ENCODE measurements at regions not wholly inside any gene's neighbourhood (a gene's known extent, or its start where the extent isn't known, plus 50 kb on each side); places are given as distances from the start of the nearest gene placed in this dataset.
"Not testable (repeated sequence)": the region's sequence is repeated elsewhere in the genome, so short reads cannot be mapped to it uniquely, and the experiment has no call there.

- DNase-seq: no peak
Observed at GRCh38 chr13:103517768-103518102, 451.5 kb upstream of the SLC10A2 start.

DNA sequence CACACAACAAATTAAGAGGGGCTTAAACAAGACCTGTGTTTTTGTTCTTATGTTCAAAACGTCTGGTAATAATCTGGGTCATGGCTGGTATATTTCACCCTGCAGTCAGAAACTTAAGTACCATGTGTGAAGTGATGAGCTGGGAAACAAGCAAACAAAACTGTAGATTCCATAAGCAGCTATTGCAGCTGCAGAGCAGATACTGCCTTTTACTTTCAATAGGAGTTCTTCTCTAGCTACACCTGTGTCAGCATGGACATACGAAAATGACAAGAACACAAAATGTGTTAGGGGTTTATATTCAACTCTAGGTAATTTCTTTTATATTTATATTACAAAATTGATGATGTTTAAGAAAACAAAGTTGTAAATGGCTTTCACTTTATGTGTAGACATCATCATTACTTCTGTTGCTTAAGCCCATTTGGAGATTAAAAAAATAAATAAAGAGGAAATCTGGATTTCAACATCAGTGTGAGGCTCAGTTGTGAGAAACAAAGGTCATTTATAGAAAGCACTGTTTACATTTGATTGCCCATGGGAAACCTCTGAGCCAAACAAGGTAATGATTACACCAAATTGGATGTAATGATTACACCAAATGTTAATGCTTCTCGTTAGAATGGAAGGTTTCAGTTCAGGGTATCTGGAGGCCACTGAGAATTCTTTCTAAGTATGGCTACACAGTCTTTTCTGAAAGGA is 451.0 kb upstream of the SLC10A2 start:
- DNase-seq: no peak

GRCh38 chr13:103516015-103516795 is 450.0 kb upstream of the SLC10A2 start:
- no peak for DNase-seq

DNA sequence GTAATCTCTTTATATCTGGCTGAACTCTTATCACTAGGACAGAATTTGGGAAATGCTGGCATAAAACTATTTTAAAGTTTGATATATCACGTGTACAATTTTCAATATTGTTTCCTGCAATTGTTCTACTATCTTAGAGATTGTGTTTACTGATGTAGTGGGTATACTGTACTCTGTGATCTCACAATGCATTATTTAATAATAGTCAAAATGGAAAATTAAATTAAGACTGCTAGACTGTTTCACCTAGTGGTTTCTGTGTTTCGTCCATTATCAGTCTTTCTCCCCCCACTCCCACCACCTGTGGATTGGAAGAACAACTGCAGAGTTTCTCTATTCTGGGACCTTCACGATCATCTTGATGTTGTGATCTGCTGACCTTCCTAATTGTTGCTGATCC is 449.2 kb upstream of the SLC10A2 start:
- no peak for DNase-seq

GRCh38 chr13:103514619-103515018 is 448.4 kb upstream of the SLC10A2 start:
- no peak for DNase-seq

GRCh38 chr13:103514188-103514587 is 448.0 kb upstream of the SLC10A2 start:
- no peak for DNase-seq

DNA sequence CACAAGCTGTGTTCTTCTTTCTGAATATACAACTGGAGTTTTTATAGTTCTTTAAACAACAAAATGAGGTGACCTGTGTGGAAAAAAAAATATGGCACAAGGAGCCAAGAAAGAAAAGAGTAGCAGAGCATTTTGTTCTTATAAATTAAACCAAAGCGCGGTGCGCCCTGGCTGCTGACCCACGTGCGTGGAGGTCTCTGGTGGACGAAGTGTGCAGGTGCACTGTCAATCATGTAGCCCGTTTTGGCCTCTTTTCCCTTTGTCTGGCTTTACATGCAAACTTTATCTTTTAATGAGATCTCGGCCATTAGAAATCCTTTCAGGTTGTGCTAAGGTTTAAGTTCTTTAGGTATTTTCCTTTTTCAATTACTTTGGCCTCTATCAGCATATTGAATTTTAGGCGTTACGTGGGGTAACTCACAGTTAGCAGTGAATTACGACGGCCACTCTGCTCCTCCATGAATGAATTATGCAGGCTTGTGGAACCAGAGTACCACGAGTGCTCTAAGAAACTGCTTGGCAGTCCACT is 443.9 kb upstream of the SLC10A2 start:
- DNase-seq: no peak

DNA sequence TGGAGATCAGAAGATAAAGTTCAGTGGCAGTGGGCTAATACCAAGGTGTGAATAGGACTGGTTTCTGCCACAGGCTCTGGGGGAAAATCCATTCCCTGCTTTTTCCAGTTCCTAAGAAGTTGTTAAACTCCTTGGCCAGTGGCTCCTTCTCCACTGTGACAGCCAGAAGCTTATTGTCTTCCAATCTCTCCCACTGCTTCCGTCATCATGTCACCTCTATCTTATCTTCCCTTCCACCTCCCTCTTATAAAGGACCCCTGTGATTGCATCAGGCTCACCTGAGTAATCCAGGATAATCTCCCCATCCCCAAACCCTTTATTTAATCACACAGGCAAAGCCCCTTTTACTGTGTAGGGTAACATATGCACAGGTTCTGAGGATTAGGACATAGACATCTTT is 431.2 kb upstream of the SLC10A2 start:
- no peak for DNase-seq

DNA sequence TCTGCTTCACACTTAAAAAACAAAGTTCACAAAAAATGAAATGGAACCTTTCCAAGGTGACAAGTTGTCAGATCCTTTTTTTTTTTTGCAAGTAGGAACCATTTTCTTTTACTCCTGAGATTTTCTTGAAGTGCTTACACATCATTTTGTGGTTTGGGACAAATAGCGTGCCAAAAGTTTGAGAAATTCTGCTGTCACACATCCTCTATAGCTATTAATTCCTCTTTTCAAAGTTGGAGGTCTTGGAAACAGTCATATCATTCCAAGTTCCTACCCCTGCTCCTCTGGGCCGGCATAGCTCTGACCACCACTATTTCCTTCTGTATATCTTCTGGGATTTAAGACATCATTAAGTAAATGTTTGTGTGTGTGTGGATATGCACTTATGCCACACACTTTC is 421.6 kb upstream of the SLC10A2 start:
- DNase-seq: no peak

DNA sequence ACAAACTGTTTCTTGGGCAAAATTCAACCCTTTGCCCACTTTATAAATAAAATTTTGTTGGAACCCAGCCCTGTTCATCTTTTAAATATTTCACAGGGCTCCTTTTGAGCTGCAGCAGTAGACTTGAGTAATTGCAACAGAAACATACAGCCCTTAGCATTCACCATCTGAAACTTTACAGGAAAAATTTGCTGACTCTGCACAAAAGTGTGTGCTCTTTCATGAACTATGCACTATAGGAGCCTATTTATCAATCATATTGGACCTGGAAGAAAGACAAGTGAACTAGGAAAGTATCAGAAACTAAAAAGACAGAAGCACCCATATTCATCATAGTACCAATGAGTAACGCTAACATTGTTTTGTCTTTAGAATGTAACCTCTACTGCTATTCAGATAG is 406.9 kb upstream of the SLC10A2 start:
- DNase-seq: no peak

DNA sequence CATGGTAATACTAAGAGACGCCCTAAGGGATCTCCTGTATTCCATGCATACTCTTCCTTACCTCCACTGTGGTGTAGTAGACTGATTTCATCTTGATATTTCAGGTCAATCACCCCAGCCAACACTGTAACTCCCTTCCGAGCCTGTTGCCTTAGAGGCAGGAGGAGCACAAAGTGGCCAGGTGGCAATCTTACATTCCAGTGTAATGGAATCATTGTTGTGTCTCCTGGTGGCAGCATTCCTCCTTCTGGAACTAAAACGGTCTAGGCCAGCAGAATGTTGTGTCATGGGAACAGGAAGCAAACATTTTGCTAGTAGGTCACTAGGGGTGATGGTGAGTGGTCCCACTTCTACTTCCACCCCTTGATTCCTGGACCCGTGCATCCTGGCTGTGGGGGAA is 405.7 kb upstream of the SLC10A2 start:
- DNase-seq: no peak

DNA sequence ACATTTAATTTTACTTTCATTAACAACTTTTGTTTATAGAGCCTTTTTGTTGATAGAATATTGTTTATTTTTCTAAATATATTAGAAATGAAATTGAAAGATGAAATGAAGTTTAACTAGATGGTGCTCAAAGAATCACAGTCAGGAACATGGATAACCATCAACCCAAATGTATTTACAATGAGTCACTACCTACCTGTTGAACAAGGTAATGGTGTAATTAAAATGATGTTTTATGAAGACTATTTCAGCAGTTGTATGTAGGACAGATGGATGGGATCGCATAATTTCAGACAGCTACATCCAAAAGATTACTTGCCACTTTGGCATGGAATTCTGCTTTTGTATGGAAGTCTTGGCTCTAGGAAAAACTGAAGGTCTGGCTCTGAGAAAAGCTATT is 403.6 kb upstream of the SLC10A2 start:
- DNase-seq: no peak

GRCh38 chr13:103466761-103467160 is 400.5 kb upstream of the SLC10A2 start:
- no peak for DNase-seq

DNA sequence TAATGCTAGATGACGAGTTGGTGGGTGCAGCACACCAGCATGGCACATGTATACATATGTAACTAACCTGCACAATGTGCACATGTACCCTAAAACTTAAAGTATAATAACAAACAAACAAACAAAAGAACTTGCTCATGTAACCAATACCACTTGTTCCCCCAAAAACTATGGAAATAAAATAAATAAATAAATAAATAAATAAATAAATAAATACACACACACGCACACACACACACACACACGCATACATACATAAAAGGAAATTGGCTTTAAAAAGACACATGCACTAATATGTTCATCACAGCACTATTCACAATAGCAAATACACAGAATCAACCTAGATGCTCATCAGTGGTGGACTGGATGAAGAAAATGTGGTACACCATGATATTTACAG is 394.0 kb upstream of the SLC10A2 start:
- DNase-seq: not testable (repeated sequence)

DNA sequence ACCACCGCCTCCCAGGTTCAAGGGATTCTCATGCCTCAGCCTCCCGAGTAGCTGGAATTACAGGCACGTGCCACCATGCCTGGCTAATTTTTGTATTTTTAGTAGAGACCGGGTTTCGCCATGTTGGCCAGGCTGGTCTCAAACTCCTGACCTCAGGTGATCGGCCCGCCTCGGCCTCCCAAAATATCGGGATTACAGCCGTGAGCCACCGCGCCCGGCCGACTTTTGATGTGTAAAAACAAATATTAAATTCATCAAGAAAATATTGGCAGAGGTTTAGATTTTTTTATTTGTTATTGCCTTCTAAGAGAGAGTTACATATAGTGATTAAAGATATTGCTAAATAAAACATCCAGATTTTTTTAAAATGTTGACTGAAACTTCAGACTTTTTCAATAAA is 390.8 kb upstream of the SLC10A2 start:
- DNase-seq: not testable (repeated sequence)

DNA sequence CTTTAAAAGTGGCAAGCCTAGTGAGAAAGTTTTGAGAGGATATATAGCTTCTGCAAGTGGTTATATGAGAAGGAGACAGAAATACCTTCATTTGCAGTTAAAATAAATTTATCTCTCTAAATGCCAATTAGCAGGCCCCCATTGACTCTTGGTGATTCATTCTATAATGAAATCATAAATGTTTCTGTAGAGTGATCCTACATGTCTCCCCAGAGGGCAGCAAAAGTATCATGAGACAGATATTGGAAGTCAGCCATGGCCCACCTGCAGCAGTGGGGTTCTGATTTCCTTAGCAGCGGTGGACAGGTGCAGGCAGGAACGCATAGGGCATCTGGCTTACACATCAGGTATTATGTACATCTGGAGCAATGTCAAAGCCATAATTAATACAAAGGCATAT is 385.4 kb upstream of the SLC10A2 start:
- DNase-seq: no peak

GRCh38 chr13:103443604-103444003 is 377.4 kb upstream of the SLC10A2 start:
- DNase-seq: no peak

- no peak for DNase-seq
Observed at GRCh38 chr13:103437651-103438050, 371.4 kb upstream of the SLC10A2 start.

GRCh38 chr13:103436057-103436654 is 369.9 kb upstream of the SLC10A2 start:
- DNase-seq: no peak

GRCh38 chr13:103431856-103432255 is 365.6 kb upstream of the SLC10A2 start:
- no peak for DNase-seq

DNA sequence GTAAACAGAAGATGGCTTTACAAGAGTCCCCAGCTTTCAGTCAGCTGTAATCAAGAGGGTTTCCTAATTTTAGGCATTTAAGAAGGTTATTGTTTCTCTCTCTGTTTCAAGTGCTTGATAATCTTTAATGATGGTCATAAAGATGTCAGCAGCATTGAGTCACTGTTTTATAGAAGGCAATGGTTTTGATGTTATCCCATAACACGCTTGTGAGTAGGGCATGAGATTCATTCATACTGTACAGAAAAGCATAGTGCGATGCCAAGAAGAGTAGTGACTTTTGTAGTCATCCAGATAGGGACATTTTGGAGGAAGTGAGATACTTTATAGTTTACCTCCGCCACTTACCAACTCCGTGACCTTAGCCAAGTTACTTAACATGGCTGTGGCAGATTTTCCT is 364.2 kb upstream of the SLC10A2 start:
- DNase-seq: no peak

- no peak for DNase-seq
Observed at GRCh38 chr13:103410002-103410401, 343.8 kb upstream of the SLC10A2 start.

- DNase-seq: no peak
Observed at GRCh38 chr13:103406967-103407366, 340.8 kb upstream of the SLC10A2 start.

- no peak for DNase-seq
Observed at GRCh38 chr13:103405297-103405696, 339.1 kb upstream of the SLC10A2 start.

All from fibroblast of skin of right quadriceps (primary cell).